ENCODE measurements at regions not wholly inside any gene's neighbourhood (a gene's known extent, or its start where the extent isn't known, plus 50 kb on each side); places are given as distances from the start of the nearest gene placed in this dataset.

DNA sequence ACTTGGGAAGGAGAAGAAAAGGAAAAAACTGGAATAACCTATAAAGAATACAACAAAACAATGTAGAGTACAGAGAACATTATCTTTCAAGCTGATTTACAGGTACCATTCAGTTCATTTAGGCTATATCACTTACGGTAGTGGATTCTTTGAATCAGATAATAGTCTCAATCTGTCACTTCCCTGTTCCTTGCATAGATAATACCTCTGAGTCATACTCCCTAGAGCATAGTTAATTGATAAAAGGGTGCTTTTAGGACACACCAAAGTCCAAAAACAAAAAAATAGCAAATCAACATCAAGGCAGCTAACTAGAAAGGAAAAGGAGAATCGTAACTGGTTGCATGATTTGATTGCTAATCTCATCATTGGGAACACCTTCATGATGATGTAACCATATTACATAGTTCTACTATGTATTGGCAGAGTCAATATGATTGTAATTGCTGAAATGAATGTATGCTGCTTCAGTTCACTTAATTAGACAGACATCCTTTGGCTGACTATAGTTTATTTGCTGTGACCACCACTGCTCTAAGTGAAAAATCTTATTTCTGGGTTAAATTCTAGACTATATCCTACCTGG, 844.4 kb downstream of the GATA3 start:
- TF ChIP-seq, protein P1, sequence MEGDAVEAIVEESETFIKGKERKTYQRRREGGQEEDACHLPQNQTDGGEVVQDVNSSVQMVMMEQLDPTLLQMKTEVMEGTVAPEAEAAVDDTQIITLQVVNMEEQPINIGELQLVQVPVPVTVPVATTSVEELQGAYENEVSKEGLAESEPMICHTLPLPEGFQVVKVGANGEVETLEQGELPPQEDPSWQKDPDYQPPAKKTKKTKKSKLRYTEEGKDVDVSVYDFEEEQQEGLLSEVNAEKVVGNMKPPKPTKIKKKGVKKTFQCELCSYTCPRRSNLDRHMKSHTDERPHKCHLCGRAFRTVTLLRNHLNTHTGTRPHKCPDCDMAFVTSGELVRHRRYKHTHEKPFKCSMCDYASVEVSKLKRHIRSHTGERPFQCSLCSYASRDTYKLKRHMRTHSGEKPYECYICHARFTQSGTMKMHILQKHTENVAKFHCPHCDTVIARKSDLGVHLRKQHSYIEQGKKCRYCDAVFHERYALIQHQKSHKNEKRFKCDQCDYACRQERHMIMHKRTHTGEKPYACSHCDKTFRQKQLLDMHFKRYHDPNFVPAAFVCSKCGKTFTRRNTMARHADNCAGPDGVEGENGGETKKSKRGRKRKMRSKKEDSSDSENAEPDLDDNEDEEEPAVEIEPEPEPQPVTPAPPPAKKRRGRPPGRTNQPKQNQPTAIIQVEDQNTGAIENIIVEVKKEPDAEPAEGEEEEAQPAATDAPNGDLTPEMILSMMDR (conservative IDR thresholded peaks at IDR 0.05; ENCODE audit: low read depth, low read length), result no peak
- H3K4me3 ChIP-seq (ENCODE audit: low read depth, low read length), result no peak overlapping the region
- no peak for DNase-seq (ENCODE audit: low read depth)

DNA sequence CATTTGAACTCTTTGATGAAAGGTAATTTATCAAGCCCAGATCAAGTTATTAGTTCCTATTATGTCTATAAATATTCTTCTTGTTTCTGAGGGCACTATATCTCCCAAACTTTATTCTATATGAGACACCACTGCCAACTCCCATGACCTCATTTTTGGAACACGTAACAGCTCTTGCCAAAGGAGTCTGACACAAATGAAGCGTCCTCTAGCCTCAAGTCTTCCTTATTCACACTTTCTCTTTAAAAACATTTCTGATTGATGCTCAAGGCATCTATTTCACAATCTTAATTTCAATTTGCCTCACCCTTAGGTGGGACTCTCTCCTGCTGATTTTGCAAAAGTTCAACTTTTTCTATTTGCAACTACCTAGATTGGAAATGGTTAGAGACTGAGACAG, 848.4 kb downstream of the GATA3 start:
- no peak overlapping the region for H3K4me3 ChIP-seq (ENCODE audit: low read depth, low read length)
- TF ChIP-seq, protein P1 (conservative IDR thresholded peaks at IDR 0.05; ENCODE audit: low read depth, low read length), result no peak
- DNase-seq (ENCODE audit: low read depth), result no peak

DNA sequence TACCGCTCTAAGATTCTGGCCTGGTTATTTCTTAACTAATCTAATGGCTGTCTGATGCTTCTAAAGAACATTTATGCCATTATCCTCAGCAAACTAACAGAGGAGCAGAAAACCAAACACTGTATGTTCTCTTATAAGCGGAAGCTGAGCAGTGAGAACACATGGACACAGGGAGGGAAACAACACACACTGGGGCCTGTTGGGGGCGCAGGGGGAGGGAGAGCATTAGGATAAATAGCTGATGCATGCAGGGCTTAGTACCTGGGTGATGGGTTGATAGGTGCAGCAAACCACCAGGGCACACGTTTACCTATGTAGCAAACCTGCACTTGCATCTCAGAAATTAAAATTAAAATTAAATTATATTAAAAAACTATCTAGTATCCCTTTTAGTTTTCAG, 853.5 kb downstream of the GATA3 start:
- no peak for DNase-seq (ENCODE audit: low read depth)
- TF ChIP-seq, protein P1 (conservative IDR thresholded peaks at IDR 0.05; ENCODE audit: low read depth, low read length), result no peak
- H3K4me3 ChIP-seq (ENCODE audit: low read depth, low read length), result no peak overlapping the region

DNA sequence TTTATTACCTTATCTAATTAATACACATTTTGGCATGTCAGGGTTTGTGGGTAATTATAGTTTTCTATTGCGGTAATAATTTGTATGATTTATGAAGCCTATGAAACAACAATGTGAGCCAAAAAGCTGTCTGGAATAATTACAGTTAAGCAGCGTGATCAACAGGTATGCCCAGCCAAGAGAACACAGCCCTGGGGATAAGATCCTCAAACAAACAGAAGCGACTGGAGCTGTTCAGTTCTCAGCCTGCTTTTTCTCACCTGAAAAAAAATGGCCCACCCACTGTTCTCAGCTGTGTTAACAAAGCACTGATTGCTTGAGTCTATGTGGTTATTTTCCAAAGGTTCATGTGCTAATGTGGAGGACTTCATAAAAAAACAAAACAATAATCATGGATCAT, 855.8 kb downstream of the GATA3 start:
- TF ChIP-seq, protein P1 (conservative IDR thresholded peaks at IDR 0.05; ENCODE audit: low read depth, low read length), result no peak
- no peak overlapping the region for H3K4me3 ChIP-seq (ENCODE audit: low read depth, low read length)
- DNase-seq (ENCODE audit: low read depth), result no peak

DNA sequence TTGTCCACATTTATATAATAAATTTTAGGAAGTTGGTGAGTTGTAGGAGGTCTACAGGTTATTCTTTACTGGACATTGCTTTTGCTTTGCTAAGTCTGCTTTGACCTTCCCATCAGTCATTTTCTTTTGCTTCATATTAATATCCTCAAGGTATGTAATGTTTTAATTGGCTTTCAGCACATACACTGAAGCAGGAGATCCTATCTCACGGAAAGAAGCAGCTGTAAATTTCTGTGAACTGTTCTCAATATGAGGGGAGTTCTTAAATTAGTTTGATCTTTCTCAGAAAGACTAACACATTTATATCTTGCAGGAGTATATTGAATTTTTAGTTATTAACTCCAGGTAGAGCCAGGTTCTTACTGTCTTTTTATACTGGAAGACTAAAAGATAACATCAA, 856.5 kb downstream of the GATA3 start:
- DNase-seq (ENCODE audit: low read depth), result no peak
- H3K4me3 ChIP-seq (ENCODE audit: low read depth, low read length), result no peak overlapping the region
- TF ChIP-seq, protein P1 (conservative IDR thresholded peaks at IDR 0.05; ENCODE audit: low read depth, low read length), result no peak

DNA sequence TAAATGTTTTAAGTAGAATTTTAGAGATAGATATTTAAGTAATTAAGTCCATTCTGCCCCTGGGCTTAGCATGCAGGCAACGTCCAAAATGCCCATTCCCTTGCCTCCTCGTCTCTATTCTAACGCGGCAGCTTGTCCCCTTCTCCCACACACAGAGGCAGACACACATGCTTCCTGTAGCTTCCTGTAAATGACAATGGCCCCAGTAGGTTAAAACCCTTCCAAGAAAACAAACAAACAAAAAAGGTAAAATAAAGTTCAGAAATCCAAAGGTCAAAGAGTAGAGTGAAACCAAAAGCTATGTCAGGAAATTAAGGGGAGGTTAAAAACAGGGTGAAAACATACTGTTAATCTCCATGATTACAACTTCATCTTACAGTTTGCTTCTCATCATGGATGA, 857.6 kb downstream of the GATA3 start:
- TF ChIP-seq, protein P1 (conservative IDR thresholded peaks at IDR 0.05; ENCODE audit: low read depth, low read length), result no peak
- H3K4me3 ChIP-seq (ENCODE audit: low read depth, low read length), result no peak overlapping the region
- no peak for DNase-seq (ENCODE audit: low read depth)

DNA sequence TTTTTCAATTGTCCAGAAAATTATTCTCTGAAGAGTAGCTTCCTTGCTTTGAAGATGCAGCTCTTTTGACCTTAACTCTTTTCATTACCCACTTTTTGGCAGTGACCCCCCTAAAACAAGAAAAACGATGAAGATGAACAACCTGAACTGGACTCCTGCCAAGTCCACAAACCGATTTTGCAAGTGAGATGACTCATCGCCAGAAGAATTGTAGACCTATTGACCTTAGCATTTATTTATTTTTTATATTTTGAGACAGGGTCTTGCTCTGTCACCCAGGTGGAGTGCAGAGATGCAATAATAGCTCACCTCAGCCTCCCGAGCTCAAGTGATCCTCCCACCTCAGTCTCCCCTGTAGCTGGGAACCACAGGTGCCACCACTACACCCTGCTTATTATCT, 859.2 kb downstream of the GATA3 start:
- peak; percentile 13 for DNase-seq (ENCODE audit: low read depth)
- TF ChIP-seq, protein P1 (conservative IDR thresholded peaks at IDR 0.05; ENCODE audit: low read depth, low read length), result no peak
- H3K4me3 ChIP-seq (ENCODE audit: low read depth, low read length), result no peak overlapping the region

Measured in choroid plexus epithelial cell (primary cell).